ENCODE measurements at regions not wholly inside any gene's neighbourhood (a gene's known extent, or its start where the extent isn't known, plus 50 kb on each side); places are given as distances from the start of the nearest gene placed in this dataset.

DNA sequence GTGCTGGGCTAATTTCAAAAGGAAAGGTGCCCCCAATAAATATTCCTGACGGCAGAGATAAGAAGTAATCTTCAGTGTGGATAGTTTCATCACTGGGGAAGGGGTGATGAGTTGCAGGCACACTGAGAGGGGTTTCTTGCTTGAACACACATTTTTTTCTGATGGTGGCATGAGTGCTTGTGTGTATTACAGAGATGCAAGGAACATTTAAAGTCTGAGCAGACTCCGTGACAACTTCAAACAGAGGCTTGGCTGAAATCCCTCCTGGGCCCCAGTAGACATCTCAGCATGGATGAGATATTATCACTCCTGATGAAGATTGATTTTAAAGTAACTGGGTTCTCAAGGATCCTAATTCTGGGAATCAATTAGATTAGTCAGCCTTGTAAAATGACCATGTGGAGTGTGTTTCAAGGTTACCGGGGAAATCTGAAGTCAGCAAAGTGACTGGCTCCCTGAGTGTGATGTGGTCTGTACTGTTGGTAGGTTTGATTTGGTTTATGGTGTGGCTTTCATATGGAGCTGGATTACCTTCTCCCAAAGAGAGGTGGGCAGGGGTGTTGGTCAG lies 435.8 kb upstream of the EEF2KMT start:
- DNase-seq (ENCODE audit: low read depth): no peak

DNA sequence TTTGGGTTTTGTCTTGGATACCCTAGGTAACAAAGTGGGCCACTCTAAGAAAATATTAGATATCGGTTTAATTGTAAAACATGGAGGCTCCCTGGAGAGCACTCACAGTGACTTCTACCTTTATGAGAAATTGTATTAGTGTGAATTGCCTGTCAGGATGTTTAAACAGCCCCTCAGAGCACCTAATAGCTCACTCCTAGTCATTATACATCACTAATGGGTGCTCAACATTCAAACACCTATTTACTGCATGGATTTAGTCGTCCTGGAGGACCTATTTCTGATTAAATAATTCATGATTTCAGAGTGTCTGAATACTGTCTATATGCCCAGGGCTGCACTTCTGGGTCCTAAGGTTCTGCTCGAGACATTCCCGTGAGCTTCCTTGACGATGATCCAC lies 430.2 kb upstream of the EEF2KMT start:
- no peak for DNase-seq (ENCODE audit: low read depth)

DNA sequence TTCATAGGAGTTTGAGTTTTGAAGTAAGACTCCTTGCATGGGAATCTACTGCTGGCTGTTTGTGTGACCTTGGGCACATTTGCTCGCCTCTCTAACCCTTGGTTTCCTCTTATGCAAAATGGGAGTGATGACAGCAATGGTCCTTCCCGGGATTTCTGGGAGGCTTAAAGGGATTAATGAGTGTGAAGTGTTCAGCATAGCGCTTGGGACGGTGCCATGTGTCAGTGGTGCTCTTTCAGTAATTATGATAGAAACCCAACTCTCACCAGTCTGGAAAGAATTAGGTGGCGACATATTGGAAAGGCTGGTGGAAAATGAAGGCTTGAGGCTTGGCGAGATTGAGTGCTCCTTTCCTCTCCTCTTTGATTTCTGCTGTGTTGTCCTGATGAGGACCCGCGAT lies 429.2 kb upstream of the EEF2KMT start:
- no peak for DNase-seq (ENCODE audit: low read depth)

DNA sequence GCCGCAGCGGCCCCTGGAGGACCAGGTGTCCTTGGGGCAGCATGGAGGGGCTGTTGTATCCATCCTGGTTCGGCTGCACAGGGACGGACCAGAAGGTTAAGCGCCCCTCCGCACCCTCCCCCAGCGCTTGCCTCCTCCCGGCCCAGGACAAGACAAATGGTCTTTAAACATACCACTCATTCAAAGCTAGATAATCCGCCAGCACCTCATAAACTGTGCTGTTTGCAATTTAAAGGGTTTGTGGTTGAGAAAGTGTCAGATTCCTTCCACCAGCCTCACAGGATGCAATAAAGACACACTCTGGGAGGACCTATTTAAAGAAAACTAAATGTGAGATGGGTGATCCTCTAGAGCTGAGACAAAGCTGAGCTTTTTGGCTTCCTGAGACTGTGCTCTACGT lies 426.2 kb upstream of the EEF2KMT start:
- DNase-seq (ENCODE audit: low read depth): no peak

DNA sequence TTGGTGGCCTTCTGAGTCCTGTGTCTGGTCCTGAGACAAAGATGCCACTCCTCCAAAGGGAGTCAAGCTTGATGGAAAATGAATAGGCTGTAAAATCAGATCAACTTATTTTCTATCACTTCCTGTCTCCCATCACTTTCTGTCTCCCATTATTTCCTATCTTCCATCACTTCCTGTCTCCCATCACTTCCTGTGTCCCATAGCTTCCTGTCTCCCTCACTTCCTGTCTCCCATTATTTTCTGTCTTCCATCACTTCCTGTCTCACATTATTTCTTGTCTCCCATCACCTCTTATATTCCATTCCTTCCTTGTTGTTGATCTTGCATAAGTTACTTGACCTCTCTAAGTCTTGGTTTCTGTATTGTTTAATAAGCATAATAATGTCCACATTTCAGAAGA lies 418.5 kb upstream of the EEF2KMT start:
- no peak for DNase-seq (ENCODE audit: low read depth)

DNA sequence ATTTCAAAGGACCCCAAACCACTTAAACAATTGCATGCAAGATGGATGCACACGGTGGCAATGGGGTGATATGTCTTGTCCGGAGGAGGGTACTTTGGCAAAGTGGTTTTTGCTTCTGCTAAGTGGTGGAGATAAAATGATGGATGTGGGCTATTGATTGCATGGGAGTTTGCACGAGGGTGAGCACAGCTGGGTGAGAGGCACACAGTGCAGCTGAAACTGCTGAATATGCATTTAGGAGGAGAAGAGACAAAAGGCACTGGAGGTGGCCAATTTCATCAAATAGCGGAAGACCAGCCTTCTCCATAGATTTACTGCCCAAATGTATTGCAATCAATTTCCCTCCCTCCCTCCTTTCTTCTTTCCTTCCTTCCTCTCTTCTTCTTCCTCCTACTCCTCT lies 414.4 kb upstream of the EEF2KMT start:
- no peak for DNase-seq (ENCODE audit: low read depth)

DNA sequence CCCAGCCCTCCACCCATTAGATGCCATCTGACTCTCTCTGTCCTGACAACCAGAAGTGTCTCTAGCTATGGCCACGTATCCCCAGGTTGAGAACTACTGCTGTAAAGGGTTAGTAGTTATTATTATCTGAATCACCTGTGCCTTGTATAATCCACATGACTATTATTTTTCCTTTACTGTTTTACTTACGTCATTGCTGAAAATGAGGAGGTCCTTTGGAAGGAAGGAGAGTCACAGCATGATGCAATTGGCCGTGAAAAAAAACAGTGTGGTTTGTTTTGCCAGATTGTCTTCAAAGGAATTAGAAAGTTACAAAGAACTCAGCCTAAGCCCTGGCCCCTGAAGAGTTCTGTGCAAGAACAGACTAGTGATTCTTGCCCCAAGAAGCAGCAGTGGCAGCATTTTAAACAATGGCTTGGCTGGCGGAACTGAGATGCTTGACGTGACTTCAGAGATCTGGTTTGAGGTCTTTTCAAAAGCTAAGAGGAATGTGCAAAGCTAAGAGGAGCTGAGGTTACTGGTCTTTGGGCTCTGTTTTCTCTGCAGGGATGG lies 413.3 kb upstream of the EEF2KMT start:
- no peak for DNase-seq (ENCODE audit: low read depth)

DNA sequence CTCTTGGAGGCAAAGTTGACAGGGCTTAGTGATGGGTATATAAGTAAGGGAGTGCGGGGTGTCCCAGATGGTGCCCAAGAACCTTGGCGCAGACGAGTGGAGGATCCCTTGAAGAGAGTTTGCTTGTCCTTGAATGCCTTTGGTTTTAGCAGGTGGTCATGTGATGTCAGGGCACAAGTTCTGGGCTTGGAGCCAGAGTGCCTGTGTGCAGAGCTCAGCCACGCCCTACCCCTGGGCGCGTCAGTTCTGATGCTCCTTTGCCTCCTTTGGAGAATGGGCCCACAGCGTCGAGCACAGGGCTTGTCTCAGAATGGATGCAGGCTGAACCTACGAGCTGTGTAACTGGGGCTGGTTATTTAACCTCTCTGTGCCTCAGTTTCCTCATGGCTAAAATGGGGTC lies 412.2 kb upstream of the EEF2KMT start:
- no peak for DNase-seq (ENCODE audit: low read depth)

DNA sequence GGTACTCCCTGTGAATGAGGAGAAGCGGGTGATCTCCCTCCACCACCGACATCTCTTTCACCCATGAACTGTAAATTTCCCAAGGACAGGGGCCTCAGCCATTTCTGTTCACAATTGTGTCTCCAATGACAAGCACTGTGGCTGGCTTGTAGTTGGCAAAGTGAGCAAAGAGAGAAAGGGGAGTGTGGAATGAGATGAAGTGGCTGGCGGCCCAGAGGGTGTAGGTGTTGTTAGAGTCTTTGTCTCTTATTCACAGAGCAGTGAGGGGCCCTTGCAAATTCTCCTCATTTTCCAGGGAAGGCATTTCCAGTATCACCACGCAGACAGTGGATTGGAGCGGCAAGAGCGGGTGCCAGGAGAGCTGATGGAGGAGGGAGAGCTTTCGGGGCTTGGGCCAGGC lies 411.7 kb upstream of the EEF2KMT start:
- DNase-seq (ENCODE audit: low read depth): no peak

DNA sequence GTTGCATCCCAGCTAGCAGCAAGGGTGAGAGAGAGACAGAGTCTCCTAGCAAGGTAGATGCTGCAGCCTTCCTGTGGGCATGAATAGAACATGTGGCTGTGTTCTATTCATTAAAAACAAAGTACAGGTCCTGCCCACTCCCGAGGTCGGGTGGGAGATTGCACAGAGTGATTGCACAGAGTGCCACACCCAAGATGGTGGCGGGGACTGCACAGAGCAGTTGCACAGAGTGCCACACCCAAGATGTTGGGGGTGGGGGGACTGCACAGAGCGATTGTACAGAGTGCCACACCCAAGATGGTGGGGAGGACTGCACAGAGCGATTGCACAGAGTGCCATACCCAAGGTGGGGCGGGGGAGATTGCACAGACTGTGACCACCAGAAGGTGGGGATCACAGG lies 410.8 kb upstream of the EEF2KMT start:
- DNase-seq (ENCODE audit: low read depth): no peak

DNA sequence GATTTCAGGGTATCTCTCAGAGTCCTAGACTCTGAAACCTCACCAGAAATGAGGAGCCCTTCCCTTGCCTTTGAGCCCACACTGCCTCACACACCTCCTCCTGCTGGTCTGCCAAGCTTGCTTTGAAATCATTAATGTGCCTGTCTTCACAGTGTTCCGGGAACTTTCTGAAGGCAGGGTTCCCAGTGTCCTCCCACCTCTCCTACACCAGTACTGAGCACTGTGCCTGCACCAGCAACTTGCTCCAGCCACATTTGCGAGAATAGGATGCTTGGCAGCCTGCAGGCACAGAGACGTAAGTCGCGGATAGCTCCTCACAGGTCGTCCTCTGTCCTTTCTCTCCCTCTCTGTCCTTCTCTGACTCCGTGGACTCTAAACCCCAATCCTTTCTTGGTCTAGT lies 408.4 kb upstream of the EEF2KMT start:
- no peak for DNase-seq (ENCODE audit: low read depth)

DNA sequence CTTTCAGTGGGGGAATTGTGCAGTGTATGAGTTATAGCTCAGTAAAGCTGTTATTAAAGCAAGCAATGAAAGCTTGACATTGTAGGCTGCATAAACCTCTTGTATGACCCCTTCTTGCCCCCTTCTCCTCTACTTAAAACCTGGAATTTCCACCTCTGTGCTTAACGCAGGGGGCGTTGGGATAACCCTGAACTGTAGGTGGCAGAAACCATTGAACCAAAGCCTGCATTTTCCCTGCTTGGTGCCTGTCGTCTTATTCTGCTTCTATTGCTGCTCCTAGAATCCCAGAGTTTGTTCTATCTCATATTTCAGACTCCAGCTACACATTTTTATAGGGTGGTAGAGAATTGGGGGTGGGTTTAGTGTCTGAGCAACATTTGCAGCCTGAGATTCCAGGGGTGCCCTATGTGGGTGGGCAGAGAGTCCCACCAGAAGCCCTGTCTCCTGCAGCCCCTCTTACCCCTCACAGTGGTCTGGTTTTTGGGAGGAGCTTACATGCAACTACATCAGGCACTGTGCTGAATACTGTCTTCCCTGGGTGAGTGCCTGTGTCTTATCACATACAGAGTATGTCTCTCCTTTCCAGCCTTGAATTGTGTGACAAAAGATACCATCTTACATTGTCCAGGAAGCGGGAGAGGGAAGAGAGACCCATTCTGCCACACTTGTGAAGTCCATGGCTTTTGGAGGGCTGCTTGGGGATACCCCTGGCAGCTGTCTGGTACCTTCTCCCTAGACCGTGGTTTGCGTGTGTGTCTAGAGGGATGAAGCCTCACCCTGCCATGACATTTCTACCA lies 407.7 kb upstream of the EEF2KMT start:
- DNase-seq (ENCODE audit: low read depth): no peak

DNA sequence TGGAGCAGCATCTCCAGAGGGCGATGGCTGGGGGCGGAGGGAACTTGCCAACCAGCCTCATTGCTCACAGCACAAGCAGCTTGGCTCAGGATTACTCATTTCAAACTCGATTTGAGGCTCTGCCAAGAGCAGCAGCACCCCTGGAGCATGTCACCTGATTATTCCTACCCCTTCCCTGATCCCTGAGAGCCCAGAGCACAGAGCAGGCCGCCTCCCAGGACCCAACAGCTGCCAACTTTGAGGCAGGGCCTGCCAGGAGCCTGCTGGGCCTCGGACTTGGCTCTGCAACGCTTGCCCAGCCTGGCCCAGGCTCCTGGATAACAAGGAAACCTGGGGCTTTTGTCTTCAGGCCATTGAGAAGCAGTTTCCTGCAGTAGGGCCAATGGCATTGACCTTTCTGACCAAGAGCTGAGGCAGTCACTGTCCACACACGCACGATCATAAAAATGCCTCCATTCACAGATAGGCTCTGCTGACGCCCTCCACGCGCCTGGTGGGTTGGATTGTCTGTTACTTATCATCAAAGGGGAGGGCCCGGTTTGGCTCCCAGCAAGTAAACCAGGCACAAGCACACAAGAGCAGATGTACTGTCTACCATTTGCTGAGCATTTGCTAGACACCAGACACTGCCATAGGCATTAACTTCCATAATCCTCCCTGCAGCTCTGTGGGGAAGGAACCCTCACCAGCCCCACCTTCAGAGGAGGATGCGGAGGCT lies 406.6 kb upstream of the EEF2KMT start:
- DNase-seq (ENCODE audit: low read depth): no peak

DNA sequence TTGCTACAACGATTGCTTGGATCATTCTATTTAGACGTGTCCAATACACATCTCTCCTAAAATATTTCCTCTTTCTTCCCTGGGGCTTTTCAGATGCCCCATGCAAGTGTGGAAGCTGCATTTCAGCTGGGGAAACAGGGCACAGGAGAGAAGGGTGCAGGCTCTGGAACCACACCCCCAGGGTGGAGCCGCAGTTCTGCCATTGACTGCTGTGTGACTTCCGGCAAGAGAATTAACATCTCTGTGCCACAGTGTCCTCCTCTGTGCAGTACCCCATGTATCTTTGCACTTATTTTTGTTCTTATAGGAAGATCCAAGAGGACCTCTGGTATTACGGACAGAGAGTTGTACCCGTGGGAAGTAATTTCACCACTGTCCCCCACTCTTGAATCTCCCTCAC lies 405.3 kb upstream of the EEF2KMT start:
- DNase-seq (ENCODE audit: low read depth): no peak

DNA sequence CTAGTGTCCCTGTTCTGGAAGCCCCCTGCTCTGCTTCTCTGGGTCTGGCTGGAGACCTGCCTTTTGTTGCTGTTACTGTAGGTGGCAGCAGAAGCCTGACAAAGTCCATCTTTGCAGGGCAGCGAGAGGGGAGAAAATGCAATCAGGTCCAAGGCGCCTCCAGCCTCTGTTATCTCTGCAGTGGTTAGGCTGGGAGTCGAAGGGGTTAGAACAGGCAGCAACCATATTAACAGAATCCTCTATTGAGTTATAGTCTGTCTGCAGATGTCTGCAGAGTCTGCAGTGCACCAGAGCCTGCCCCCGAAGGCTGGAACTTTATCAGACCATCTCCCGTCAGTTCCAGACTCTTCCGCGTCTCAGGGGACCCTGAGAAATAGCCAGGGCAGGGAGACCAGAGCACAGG lies 404.9 kb upstream of the EEF2KMT start:
- DNase-seq (ENCODE audit: low read depth): no peak

DNA sequence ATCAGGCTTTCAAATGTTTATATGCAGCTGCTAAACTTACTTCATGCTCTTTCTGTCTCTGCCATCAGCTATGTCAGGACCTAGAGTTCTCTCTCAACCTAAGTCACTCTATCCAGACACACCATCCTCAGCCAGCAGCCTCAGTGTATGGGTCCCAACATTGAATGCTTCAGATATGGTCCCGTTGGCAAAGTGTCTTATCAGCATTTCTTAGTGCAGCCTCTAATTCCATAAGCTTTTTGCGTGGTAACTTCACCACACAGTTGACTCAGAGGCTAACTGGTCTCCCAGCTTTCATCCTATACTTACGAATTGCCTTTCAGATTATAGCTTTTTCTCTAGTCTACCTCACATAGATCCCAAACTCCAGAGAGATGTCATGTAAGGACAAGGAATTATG lies 402.9 kb upstream of the EEF2KMT start:
- DNase-seq (ENCODE audit: low read depth): no peak

DNA sequence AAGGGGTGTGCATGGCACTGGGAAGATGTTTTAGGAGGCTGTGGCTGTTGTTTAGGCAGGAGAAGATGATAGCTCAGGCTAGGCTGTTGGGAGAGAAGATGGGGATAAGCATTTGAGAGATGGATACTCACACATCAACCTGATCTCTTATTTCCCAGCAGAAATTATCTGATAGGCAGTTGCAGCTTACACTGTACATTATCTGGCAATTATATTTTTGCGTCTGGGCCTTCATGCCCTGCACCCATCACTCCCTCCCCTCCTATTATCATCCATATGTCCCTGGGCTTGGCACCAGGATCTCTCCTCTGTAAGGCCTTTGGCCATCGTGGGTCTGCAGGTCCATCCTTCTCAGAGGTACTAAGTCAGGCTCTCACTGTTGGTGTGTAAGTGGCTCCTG lies 401.0 kb upstream of the EEF2KMT start:
- no peak for DNase-seq (ENCODE audit: low read depth)

DNA sequence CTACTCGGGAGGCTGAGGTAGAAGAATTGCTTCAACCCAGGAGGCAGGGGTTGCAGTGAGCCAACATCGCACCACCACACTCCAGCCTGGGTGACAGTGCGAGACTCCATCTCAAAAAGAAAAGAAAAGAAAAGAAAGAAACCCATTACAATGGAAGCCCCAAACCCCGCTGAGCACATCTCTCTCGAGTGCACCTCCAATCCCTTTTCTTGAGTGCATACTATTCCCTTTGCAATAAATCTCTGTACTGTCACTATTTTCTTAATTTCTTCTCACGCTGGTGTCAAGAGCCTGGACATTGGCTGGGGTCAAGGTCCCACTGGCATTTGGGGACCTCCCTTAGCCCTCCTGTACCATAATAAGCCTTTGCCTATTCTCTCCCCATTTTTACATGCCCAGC lies 398.4 kb upstream of the EEF2KMT start:
- no peak for DNase-seq (ENCODE audit: low read depth)

DNA sequence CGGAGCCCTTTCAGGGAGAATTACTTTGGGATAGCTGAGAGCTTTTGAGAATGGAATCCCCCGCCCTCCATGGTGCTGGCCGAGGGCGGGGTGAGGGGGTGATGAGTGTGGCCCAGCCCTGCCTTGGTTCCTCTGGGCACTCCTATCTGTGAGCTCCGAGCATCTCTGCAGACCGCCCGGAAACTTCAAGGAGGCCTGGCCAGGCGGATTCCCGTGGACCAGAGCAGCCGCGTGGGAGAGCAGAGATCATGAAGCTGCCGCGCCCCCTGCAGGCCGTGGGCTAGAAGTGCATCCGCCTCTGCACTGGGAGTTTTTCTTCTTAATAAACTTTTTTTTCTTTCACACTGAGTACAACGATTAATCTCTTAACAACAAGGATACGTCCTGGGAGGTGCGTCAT lies 392.9 kb upstream of the EEF2KMT start:
- DNase-seq (ENCODE audit: low read depth): no peak

DNA sequence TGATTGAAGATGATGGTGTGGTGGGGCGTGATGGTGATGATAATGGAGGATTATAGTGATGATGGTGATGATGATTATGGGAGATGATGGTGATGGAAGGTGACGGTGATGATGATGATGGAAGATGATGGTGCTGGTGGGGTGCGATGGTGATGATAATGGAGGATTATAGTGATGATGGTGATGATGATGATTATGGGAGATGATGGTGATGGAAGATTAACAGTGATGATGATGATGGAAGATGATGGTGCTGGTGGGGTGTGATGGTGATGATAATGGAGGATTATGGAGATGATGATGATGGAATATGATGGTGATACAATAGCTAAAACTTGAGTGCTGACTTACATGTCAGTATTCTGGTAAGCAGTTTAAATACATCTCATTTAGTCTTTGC lies 391.0 kb upstream of the EEF2KMT start:
- no peak for DNase-seq (ENCODE audit: low read depth)

DNA sequence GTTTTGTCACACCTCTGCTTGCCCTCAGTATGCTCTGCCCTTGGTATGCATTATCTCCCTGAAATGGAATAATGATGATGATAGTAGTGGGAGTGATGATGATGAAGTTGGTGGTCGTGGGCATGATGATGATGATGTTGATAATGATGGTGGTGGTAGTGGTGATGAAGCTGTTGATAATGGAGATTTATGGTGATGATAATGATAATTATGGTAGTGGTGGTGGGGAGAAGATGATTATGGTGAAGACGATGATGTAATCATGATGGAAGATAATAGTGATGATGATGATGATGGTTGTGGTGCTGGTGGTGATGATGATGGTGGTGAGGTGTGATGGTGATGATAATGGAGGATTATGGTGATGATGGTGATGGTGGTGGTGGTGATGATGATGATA lies 390.1 kb upstream of the EEF2KMT start:
- DNase-seq (ENCODE audit: low read depth): no peak

DNA sequence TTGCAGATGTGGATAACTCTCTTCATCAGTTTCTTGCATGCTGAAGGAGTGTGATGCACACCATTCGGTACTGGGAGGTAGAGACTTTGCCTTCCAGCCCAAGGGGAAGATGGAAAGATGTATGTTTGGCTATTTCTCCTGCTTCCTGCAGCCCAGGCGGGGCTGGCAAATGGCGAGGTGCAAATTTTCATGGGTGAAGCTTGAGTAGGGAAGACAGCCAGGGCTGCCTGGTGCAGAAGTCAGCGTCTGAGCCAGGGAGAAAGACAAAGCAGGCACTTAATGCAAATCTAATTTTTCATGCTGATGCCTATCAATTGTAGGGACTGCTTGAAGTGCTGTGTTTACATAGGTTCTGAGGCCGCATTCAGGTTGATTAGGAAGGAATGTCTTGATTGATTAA lies 384.7 kb upstream of the EEF2KMT start:
- DNase-seq (ENCODE audit: low read depth): no peak
